ENCODE measurements at regions not wholly inside any gene's neighbourhood (a gene's known extent, or its start where the extent isn't known, plus 50 kb on each side); places are given as distances from the start of the nearest gene placed in this dataset.
"Not testable (repeated sequence)": the region's sequence is repeated elsewhere in the genome, so short reads cannot be mapped to it uniquely, and the experiment has no call there.

- DNase-seq = no peak
Measured at GRCh38 chrX:25646156-25646555, 492.0 kb upstream of the MAGEB18 start.

GRCh38 chrX:25648790-25649189 is 489.4 kb upstream of the MAGEB18 start:
- no peak for DNase-seq

GRCh38 chrX:25650216-25650820 is 487.8 kb upstream of the MAGEB18 start:
- DNase-seq = no peak

- no peak for DNase-seq
Measured at GRCh38 chrX:25659317-25659716, 478.8 kb upstream of the MAGEB18 start.

GRCh38 chrX:25663701-25664100 is 474.4 kb upstream of the MAGEB18 start:
- DNase-seq = no peak

- no peak for DNase-seq
Measured at GRCh38 chrX:25665431-25665830, 472.7 kb upstream of the MAGEB18 start.

- no peak for DNase-seq
Measured at GRCh38 chrX:25667681-25668080, 470.5 kb upstream of the MAGEB18 start.

- DNase-seq = no peak
Measured at GRCh38 chrX:25674776-25675175, 463.4 kb upstream of the MAGEB18 start.

GRCh38 chrX:25701876-25702275 is 436.3 kb upstream of the MAGEB18 start:
- no peak for DNase-seq

GRCh38 chrX:25717122-25717521 is 421.0 kb upstream of the MAGEB18 start:
- DNase-seq = no peak

- no peak for DNase-seq
Measured at GRCh38 chrX:25721564-25721963, 416.6 kb upstream of the MAGEB18 start.

GRCh38 chrX:25726539-25726938 is 411.6 kb upstream of the MAGEB18 start:
- DNase-seq = no peak

- DNase-seq = no peak
Measured at GRCh38 chrX:25733148-25733547, 405.0 kb upstream of the MAGEB18 start.

- no peak for DNase-seq
Measured at GRCh38 chrX:25737540-25737939, 400.6 kb upstream of the MAGEB18 start.

GRCh38 chrX:25742334-25742733 is 395.8 kb upstream of the MAGEB18 start:
- no peak for DNase-seq

GRCh38 chrX:25754399-25754798 is 383.7 kb upstream of the MAGEB18 start:
- DNase-seq = no peak

- no peak for DNase-seq
Measured at GRCh38 chrX:25755194-25755593, 382.9 kb upstream of the MAGEB18 start.

GRCh38 chrX:25762656-25763055 is 375.5 kb upstream of the MAGEB18 start:
- DNase-seq = no peak

GRCh38 chrX:25771853-25772252 is 366.3 kb upstream of the MAGEB18 start:
- not testable (repeated sequence) for DNase-seq

GRCh38 chrX:25797796-25798195 is 340.3 kb upstream of the MAGEB18 start:
- DNase-seq = not testable (repeated sequence)

- DNase-seq = no peak
Measured at GRCh38 chrX:25805744-25806143, 332.4 kb upstream of the MAGEB18 start.

GRCh38 chrX:25807022-25807421 is 331.1 kb upstream of the MAGEB18 start:
- DNase-seq = no peak

GRCh38 chrX:25810202-25810601 is 327.9 kb upstream of the MAGEB18 start:
- DNase-seq = peak; percentile 28

GRCh38 chrX:25819879-25820278 is 318.3 kb upstream of the MAGEB18 start:
- no peak for DNase-seq

GRCh38 chrX:25851141-25851540 is 287.0 kb upstream of the MAGEB18 start:
- DNase-seq = no peak
